ENCODE measurements at regions not wholly inside any gene's neighbourhood (a gene's known extent, or its start where the extent isn't known, plus 50 kb on each side); places are given as distances from the start of the nearest gene placed in this dataset.

GRCh38 chr10:110432814-110433565, 64.7 kb upstream of the DUSP5 start:
- no peak for TF ChIP-seq POLR2AphosphoS5 (IDR thresholded peaks at IDR 0.05; ENCODE audit: low read depth, low read length)
- no peak for TF ChIP-seq TAF1 (IDR thresholded peaks at IDR 0.05; ENCODE audit: borderline replicate concordance, low read depth, low read length)
- no peak for TF ChIP-seq POLR2A (IDR thresholded peaks at IDR 0.05; ENCODE audit: low read depth, low read length)
- DNase-seq (ENCODE audit: insufficient read length), result no peak
- FAIRE-seq, result no peak

DNA sequence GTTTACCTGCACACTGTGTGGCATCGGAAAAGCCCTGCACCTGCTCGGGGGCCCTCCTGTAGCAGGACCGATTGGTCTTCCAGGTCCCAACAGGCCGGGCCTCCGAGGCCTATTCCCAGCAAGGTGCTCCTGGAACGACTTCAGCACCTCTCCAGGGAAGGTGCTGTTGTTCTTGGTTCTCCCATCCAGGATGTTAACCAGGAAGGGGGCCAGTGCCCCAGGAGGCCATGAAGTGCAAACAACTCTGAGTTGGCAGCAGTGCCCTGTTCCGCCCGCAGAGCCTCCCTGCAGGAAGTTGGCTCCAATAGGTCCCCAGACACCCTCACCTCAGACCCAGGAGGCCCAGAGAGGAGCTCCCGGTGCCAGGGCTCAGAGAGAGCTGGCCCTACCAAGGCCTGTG, 64.0 kb upstream of the DUSP5 start:
- no peak for TF ChIP-seq TAF1 (IDR thresholded peaks at IDR 0.05; ENCODE audit: borderline replicate concordance, low read depth, low read length)
- no peak for TF ChIP-seq POLR2AphosphoS5 (IDR thresholded peaks at IDR 0.05; ENCODE audit: low read depth, low read length)
- no peak for TF ChIP-seq POLR2A (IDR thresholded peaks at IDR 0.05; ENCODE audit: low read depth, low read length)
- DNase-seq (ENCODE audit: insufficient read length) (no peak), FAIRE-seq (no peak)

DNA sequence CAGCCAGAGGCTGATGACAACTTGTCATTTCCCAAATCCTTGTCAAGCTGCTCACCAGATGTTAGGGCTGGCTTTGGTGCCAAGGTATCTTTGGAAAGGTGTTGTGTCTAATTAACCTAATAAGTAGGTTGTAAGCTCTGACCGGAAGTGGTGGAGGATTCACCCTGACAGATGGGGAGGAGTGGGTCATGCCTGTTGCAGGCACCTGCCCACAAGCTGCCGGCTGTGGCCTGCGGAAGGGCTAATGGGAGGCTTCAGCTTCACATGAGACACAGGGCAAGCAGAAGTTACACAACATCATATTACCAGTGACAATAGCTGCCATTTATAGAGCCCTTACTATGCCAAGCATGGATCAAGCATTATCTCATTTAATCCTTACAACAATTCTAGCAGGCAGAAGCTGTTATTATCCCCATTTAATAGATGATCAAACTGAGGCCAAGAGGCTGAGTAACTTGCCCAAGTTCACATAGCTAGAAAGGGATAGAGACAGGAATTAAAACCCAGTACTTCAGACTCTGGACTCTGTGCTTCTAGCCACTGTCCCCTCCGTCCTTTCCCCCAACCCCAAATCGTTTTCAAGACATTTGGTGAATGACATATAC, 63.1 kb upstream of the DUSP5 start:
- DNase-seq (ENCODE audit: insufficient read length), result no peak
- FAIRE-seq, result no peak
- TF ChIP-seq POLR2AphosphoS5 (IDR thresholded peaks at IDR 0.05; ENCODE audit: low read depth, low read length) (no peak), POLR2A (IDR thresholded peaks at IDR 0.05; ENCODE audit: low read depth, low read length) (no peak), TAF1 (IDR thresholded peaks at IDR 0.05; ENCODE audit: borderline replicate concordance, low read depth, low read length) (no peak)

DNA sequence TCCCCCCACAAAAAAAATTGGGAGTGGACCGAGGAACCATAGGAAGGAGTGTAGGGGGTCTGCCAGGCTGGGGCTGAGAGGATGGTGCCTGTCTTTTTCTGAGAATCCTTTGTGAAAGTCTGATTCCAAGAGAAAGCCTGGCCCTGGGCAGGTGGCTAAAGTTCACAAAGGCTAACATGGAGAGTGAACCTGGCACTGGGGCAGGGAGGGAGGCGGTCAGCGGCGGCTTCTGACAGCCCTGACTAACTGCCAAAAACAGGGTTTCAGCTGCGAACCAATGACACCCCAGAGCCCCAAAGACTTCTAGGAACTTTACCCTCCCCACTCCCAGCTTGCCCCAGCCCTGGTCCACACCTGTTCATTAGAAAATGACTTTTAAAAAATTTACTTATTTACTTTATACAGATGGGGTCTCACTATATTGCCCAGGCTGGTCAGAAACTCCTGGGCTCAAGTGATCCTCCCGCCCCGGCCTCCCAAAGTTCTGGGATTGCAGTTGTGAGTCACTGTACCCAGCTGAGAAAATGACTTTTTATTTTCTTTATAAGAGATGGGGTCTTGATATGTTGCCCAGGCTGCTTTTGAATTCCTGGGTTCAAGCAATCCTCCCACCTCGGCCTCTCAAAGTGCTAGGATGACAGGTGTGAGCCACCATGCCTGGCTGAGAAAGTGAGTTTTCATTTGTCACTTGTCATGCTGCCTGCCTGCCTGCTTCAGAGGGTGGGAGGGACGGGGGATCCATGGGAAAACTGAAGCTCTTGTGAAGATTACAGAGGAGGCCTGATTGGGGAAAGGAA, 61.0 kb upstream of the DUSP5 start:
- no peak for FAIRE-seq
- DNase-seq (ENCODE audit: insufficient read length), result no peak
- TF ChIP-seq POLR2A (IDR thresholded peaks at IDR 0.05; ENCODE audit: low read depth, low read length), result no peak
- no peak for TF ChIP-seq TAF1 (IDR thresholded peaks at IDR 0.05; ENCODE audit: borderline replicate concordance, low read depth, low read length)
- TF ChIP-seq POLR2AphosphoS5 (IDR thresholded peaks at IDR 0.05; ENCODE audit: low read depth, low read length), result no peak

- TF ChIP-seq POLR2A (IDR thresholded peaks at IDR 0.05; ENCODE audit: low read depth, low read length) (no peak), TAF1 (IDR thresholded peaks at IDR 0.05; ENCODE audit: borderline replicate concordance, low read depth, low read length) (no peak), POLR2AphosphoS5 (IDR thresholded peaks at IDR 0.05; ENCODE audit: low read depth, low read length) (no peak)
- DNase-seq (ENCODE audit: insufficient read length), result no peak
- FAIRE-seq, result no peak
Observed at GRCh38 chr10:110437351-110437605, 60.4 kb upstream of the DUSP5 start.

DNA sequence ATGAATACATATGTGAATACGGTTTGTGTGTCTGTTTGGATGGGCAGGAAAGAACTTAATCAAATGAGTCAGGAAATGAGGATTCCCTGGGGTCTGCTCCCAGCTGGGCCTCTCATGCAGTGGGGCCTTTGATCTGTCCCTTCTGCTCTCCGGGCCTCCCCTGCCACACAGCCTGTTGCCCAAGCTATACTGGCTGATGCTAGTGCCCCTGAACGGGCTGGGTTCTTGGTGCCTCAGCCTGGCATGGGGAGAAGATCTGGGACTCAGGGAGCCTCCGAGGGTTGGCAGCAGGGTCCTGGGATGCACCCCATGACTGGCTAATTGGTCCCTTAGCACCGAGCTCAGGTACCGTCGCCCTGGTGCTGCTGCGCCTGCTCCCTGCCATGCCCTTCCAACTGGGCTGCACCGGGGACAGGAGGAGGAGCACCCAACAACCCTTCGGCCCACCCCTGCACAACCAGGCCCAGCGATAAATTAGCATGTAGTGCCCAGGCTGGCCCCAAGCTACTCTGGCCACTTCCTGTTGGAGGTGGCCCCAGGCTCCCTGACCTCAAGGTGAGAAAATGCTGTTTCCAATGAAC, 59.9 kb upstream of the DUSP5 start:
- no peak for FAIRE-seq
- no peak for TF ChIP-seq POLR2A (IDR thresholded peaks at IDR 0.05; ENCODE audit: low read depth, low read length)
- TF ChIP-seq TAF1 (IDR thresholded peaks at IDR 0.05; ENCODE audit: borderline replicate concordance, low read depth, low read length), result no peak
- TF ChIP-seq POLR2AphosphoS5 (IDR thresholded peaks at IDR 0.05; ENCODE audit: low read depth, low read length), result no peak
- DNase-seq (ENCODE audit: insufficient read length), result no peak

DNA sequence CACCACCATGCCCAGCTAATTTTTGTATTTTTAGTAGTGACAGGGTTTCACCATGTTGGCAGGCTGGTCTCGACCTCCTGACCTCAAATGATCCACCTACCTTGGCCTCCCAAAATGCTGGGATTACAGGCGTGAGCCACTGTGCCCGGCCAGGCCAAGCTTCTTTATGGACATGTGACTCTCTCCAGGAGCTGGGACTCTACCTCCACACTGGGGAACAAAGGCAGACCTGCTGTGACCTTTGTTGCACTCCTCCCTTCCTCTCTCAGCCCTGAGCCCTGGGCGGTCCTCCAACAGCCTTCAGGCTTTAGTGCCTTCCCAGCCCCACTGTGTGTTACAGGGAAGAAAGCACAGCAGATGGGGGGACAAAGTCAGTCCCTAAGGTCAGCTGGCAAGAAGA, 55.0 kb upstream of the DUSP5 start:
- TF ChIP-seq TAF1 (IDR thresholded peaks at IDR 0.05; ENCODE audit: borderline replicate concordance, low read depth, low read length) (no peak), POLR2AphosphoS5 (IDR thresholded peaks at IDR 0.05; ENCODE audit: low read depth, low read length) (no peak), POLR2A (IDR thresholded peaks at IDR 0.05; ENCODE audit: low read depth, low read length) (no peak)
- FAIRE-seq (no peak), DNase-seq (ENCODE audit: insufficient read length) (no peak)

DNA sequence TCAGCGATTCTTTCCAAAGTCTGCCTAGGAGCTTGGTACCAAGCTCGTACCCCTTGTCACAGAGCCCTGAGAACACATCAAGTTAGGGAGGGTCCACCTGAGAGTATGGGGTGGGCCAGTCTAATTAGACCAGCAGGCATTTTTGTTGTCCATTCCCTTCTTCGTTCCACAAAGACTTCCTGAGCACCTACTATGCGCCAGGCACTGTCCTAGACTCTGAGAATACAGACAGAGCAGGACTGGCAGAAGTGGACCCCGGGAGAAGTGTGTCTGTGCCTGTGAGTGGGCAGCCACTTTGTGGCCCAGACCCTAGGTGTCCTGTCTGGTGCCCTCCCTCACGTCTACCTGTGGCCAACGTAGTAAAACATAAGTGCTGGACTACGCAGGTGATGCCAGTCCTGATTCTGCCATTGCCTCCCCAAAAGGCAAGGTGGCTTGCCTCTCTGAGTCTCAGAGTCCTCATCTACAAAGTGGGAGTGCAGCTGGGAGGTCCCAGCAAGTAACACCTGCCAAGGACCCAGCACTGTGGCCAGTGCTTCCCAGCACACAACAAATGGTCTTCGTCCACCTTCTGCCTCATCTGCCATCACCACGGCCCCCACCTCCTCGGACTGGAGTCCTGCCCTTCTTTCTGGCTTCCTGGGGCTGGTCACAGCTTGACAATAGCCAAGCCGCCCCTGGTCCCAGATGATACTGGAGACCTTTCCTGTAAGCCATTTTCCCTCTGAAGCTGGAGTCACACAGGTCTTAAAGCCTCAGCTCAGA, 54.3 kb upstream of the DUSP5 start:
- no peak for DNase-seq (ENCODE audit: insufficient read length)
- FAIRE-seq, result no peak
- TF ChIP-seq POLR2A (IDR thresholded peaks at IDR 0.05; ENCODE audit: low read depth, low read length) (no peak), TAF1 (IDR thresholded peaks at IDR 0.05; ENCODE audit: borderline replicate concordance, low read depth, low read length) (no peak), POLR2AphosphoS5 (IDR thresholded peaks at IDR 0.05; ENCODE audit: low read depth, low read length) (no peak)

GRCh38 chr10:110444004-110444337, 53.7 kb upstream of the DUSP5 start:
- FAIRE-seq (no peak), DNase-seq (ENCODE audit: insufficient read length) (no peak)
- TF ChIP-seq TAF1 (IDR thresholded peaks at IDR 0.05; ENCODE audit: borderline replicate concordance, low read depth, low read length), result no peak
- TF ChIP-seq POLR2AphosphoS5 (IDR thresholded peaks at IDR 0.05; ENCODE audit: low read depth, low read length), result no peak
- TF ChIP-seq POLR2A (IDR thresholded peaks at IDR 0.05; ENCODE audit: low read depth, low read length), result no peak

- DNase-seq (ENCODE audit: insufficient read length), result no peak
- no peak for FAIRE-seq
- no peak for TF ChIP-seq POLR2A (IDR thresholded peaks at IDR 0.05; ENCODE audit: low read depth, low read length)
- no peak for TF ChIP-seq POLR2AphosphoS5 (IDR thresholded peaks at IDR 0.05; ENCODE audit: low read depth, low read length)
- TF ChIP-seq TAF1 (IDR thresholded peaks at IDR 0.05; ENCODE audit: borderline replicate concordance, low read depth, low read length), result no peak
Observed at GRCh38 chr10:110445871-110446270, 51.8 kb upstream of the DUSP5 start.

DNA sequence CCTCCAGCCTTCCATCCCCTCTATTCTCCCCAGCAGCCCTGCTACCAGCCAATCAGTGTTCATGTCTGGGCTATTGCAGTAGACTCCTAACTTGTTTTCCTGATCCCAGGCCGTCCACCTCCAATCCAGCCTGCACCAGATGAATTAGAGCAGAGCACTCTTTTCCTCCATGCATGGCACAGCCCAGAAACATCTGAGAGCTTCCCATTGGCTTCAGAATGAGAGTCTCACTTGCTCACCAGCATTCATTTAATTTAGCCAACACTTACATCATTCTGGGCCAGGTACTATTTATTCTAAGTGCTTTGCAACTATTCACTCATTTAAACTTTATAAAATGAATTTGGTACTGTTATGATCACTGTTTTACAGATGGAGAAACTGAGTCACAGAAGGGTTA, 51.4 kb upstream of the DUSP5 start:
- no peak for FAIRE-seq
- TF ChIP-seq POLR2A (IDR thresholded peaks at IDR 0.05; ENCODE audit: low read depth, low read length), result no peak
- no peak for TF ChIP-seq POLR2AphosphoS5 (IDR thresholded peaks at IDR 0.05; ENCODE audit: low read depth, low read length)
- no peak for TF ChIP-seq TAF1 (IDR thresholded peaks at IDR 0.05; ENCODE audit: borderline replicate concordance, low read depth, low read length)

More for the DNA sequence above, 51.4 kb upstream of the DUSP5 start:
- no peak for DNase-seq (ENCODE audit: insufficient read length)

Data from GM12892 (cell line).